Astrocyte (in vitro differentiated cells and primary cell): ENCODE measurements at regions not wholly inside any gene's neighbourhood (a gene's known extent, or its start where the extent isn't known, plus 50 kb on each side); places are given as distances from the start of the nearest gene placed in this dataset.
A peak's percentile ranks its signal among the peaks of the same experiment; 100 is the strongest.

Experiments used
- DNase-seq: peaks from one replicate; pipeline ENCODE4 v3.0.0-alpha.2; 2010; ENCODE audit warnings: low read depth
- FAIRE-seq: peaks from 2 replicates; lab custom pipeline; 2011; peaks lifted over from hg19 to GRCh38; lab: Jason Lieb, UNC
- H2AFZ ChIP-seq: 2 replicates; pipeline ENCODE4 v1.6.0; 2012; ENCODE audit warnings: low read depth, low read length, inconsistent platforms
- H3K27ac ChIP-seq: 2 replicates; pipeline ENCODE4 v1.5.1; 2011; ENCODE audit warnings: low read depth, low read length, inconsistent platforms
- H3K27me3 ChIP-seq: 2 replicates; pipeline ENCODE4 v1.6.0; 2011; ENCODE audit warnings: low read length, inconsistent platforms; ENCODE audit not compliant: insufficient read depth
- H3K36me3 ChIP-seq: 2 replicates; pipeline ENCODE4 v1.5.1; 2011; ENCODE audit warnings: low read length, inconsistent platforms; ENCODE audit not compliant: insufficient read depth
- H3K4me1 ChIP-seq: 2 replicates; pipeline ENCODE4 v1.5.1; 2011; ENCODE audit warnings: low read length, inconsistent platforms; ENCODE audit not compliant: insufficient read depth
- H3K4me2 ChIP-seq: 2 replicates; pipeline ENCODE4 v1.6.0; 2012; ENCODE audit warnings: low read length, inconsistent platforms
- H3K4me3 ChIP-seq: 2 replicates; pipeline ENCODE4 v1.5.1; 2011; ENCODE audit warnings: low read depth, mild to moderate bottlenecking, low read length, inconsistent platforms; ENCODE audit not compliant: insufficient read depth
- H3K79me2 ChIP-seq: 2 replicates; pipeline ENCODE4 v1.6.0; 2012; ENCODE audit warnings: mild to moderate bottlenecking, low read length, inconsistent platforms; ENCODE audit not compliant: insufficient read depth
- H3K9ac ChIP-seq: 2 replicates; pipeline ENCODE4 v1.6.0; 2012; ENCODE audit warnings: mild to moderate bottlenecking, low read length, inconsistent platforms
- H3K9me3 ChIP-seq: 2 replicates; pipeline ENCODE4 v1.5.1; 2012; ENCODE audit warnings: low read depth, mild to moderate bottlenecking, low read length, inconsistent platforms; ENCODE audit not compliant: insufficient read depth
- H4K20me1 ChIP-seq: 2 replicates; pipeline ENCODE4 v1.6.0; 2012; ENCODE audit warnings: low read length, inconsistent platforms; ENCODE audit not compliant: insufficient read depth
- H3K27ac Mint-ChIP-seq: one replicate; pipeline ENCODE4 v1.8.0; 2021; ENCODE audit warnings: mild to moderate bottlenecking, mixed read lengths; ENCODE audit not compliant: unreplicated experiment
- H3K27me3 Mint-ChIP-seq: one replicate; pipeline ENCODE4 v1.8.0; 2021; ENCODE audit warnings: low read depth, mixed read lengths; ENCODE audit not compliant: unreplicated experiment
- H3K36me3 Mint-ChIP-seq: one replicate; pipeline ENCODE4 v1.8.0; 2021; ENCODE audit warnings: low read depth, mixed read lengths; ENCODE audit not compliant: unreplicated experiment
- H3K4me1 Mint-ChIP-seq: one replicate; pipeline ENCODE4 v1.8.0; 2021; ENCODE audit warnings: low read depth, mixed read lengths; ENCODE audit not compliant: unreplicated experiment
- H3K4me3 Mint-ChIP-seq: one replicate; pipeline ENCODE4 v1.8.0; 2021; ENCODE audit warnings: mild to moderate bottlenecking, moderate library complexity, mixed read lengths; ENCODE audit not compliant: unreplicated experiment
- H3K9me3 Mint-ChIP-seq: one replicate; pipeline ENCODE4 v1.8.0; 2021; ENCODE audit warnings: mild to moderate bottlenecking, mixed read lengths; ENCODE audit not compliant: unreplicated experiment
- EZH2 ChIP-seq: IDR thresholded peaks from 2 replicates; pipeline ENCODE4 v1.6.1; 2012; ENCODE audit warnings: mild to moderate bottlenecking, low read length, inconsistent platforms; ENCODE audit not compliant: insufficient read depth
- TF ChIP-seq, protein P1 (sequence below): IDR thresholded peaks from 2 replicates; pipeline ENCODE4 v1.5.1; 2011; ENCODE audit warnings: low read depth, mild to moderate bottlenecking, inconsistent platforms, low read length, moderate library complexity; ENCODE audit not compliant: insufficient read depth

DNA sequence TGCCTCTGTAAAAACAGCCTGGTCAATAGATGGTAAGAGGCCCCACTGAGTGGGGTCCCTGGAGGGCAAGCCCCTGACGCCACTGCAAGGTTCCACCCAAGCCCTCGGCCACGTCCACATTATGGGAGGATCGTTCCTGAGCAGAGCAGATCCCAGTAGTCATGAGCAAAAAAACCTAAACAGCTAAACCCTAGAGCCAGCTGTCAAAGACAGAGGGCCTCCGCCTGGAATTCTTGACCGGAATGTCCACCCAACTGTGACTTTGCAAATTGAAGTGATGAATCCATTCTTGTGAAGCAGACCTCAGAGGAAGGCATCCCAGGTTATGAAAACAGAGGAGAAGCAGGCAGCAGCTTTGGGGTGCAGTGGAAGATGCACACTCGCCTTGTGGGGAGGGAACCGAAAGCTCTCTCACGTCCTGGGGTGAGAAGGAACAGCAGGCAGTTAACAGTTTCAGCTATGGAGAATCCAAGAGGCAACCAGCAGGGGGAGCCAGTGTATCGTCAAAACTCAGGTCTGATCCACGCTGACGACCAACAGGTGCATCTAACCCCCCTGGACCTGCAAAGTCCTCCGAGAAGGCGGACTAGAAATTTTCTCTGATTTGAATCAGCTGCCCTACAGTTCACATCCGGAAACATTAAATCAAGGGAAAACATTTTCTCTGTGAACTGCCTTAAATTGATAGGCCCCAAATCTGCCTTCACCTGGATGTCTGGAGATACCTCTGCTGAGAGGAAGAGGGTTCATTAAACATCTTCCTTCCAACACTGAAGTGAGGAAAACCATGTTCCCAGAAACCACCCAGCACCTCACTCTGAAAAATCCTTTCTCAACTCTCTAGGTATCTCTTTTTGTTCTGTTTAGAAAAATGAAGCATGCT is 139.1 kb upstream of the PFKP start:
- no peaks in the 10 kb centered on the region for H3K27me3 ChIP-seq
- no peak overlapping the region for H3K4me3 ChIP-seq
- no peaks in the 10 kb centered on the region for H3K9me3 ChIP-seq
- TF ChIP-seq, protein P1, sequence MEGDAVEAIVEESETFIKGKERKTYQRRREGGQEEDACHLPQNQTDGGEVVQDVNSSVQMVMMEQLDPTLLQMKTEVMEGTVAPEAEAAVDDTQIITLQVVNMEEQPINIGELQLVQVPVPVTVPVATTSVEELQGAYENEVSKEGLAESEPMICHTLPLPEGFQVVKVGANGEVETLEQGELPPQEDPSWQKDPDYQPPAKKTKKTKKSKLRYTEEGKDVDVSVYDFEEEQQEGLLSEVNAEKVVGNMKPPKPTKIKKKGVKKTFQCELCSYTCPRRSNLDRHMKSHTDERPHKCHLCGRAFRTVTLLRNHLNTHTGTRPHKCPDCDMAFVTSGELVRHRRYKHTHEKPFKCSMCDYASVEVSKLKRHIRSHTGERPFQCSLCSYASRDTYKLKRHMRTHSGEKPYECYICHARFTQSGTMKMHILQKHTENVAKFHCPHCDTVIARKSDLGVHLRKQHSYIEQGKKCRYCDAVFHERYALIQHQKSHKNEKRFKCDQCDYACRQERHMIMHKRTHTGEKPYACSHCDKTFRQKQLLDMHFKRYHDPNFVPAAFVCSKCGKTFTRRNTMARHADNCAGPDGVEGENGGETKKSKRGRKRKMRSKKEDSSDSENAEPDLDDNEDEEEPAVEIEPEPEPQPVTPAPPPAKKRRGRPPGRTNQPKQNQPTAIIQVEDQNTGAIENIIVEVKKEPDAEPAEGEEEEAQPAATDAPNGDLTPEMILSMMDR = peak; percentile 76
- no peak for TF ChIP-seq EZH2
- H3K4me2 ChIP-seq = peak overlapping the region; percentile 19
- H3K79me2 ChIP-seq = no peaks in the 10 kb centered on the region
- peaks cover 9% of the 10 kb centered on the region for H3K4me1 Mint-ChIP-seq
- H3K4me3 Mint-ChIP-seq = no peak overlapping the region
- H3K9ac ChIP-seq = no peak overlapping the region
- no peaks in the 10 kb centered on the region for H3K36me3 ChIP-seq
- peaks cover 3% of the 10 kb centered on the region for H3K36me3 Mint-ChIP-seq
- FAIRE-seq (peak; percentile 65), DNase-seq (no peak)
- peaks cover 7% of the 10 kb centered on the region for H3K27me3 Mint-ChIP-seq
- no peak overlapping the region for H3K27ac Mint-ChIP-seq
- peaks cover 5% of the 10 kb centered on the region for H3K9me3 Mint-ChIP-seq
- no peaks in the 10 kb centered on the region for H4K20me1 ChIP-seq
- H3K27ac ChIP-seq = no peak overlapping the region
- peaks cover 8% of the 10 kb centered on the region for H3K4me1 ChIP-seq
- no peak overlapping the region for H2AFZ ChIP-seq

DNA sequence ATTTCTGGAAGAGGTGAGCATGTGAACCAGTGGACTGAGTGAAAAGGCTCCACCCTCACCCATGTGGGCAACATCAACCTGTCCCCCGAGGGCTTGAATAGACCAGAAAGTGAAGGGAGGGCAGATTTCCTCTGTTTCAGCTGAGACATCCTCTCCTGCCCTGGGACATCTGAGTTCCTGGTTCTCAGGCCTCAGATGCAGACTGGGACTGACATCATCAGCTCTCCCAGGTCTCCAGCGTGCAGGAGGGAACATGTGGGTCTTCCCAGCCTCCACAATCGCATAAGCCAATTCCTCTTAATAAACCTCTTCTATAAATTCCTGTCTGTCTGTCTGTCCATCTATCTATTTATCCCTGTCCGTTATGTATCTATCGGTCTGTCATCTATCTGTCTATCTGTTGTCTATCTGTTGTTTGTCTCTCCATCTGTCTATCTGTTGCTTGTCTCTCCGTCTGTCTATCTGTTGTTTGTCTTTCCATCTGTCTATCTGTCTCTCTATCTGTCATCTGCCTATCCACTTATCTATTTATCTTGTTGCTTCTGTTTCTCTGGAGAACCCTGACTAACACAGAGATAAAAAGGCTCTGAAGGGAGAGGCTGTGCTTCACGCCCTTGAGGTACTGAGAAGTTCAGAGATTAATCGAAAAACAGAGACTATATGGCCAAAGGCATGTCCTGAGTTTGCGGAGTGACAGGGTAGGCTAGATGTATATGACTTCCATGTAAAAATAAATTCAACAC is 140.3 kb upstream of the PFKP start:
- H3K27me3 Mint-ChIP-seq = peaks cover 7% of the 10 kb centered on the region
- Histone ChIP-seq H3K4me2 (no peak overlapping the region), H3K27me3 (no peaks in the 10 kb centered on the region), H3K36me3 (no peaks in the 10 kb centered on the region), H3K4me3 (no peak overlapping the region), H3K9me3 (no peaks in the 10 kb centered on the region), H3K9ac (no peak overlapping the region), H3K4me1 (peaks cover 8% of the 10 kb centered on the region), H3K27ac (no peak overlapping the region), H3K79me2 (no peaks in the 10 kb centered on the region), H4K20me1 (no peaks in the 10 kb centered on the region), H2AFZ (no peak overlapping the region)
- peaks cover 6% of the 10 kb centered on the region for H3K9me3 Mint-ChIP-seq
- peaks cover 3% of the 10 kb centered on the region for H3K36me3 Mint-ChIP-seq
- peaks cover 15% of the 10 kb centered on the region for H3K4me1 Mint-ChIP-seq
- TF ChIP-seq, protein P1 = no peak
- TF ChIP-seq EZH2 = no peak
- DNase-seq (no peak), FAIRE-seq (no peak)
- H3K27ac Mint-ChIP-seq = no peak overlapping the region
- H3K4me3 Mint-ChIP-seq = no peak overlapping the region
